ENCODE measurements at regions not wholly inside any gene's neighbourhood (a gene's known extent, or its start where the extent isn't known, plus 50 kb on each side); places are given as distances from the start of the nearest gene placed in this dataset. TPM values are rescaled to one million over a fixed set of nuclear protein-coding genes. Genes with fewer than 3 reads are reported as not detected.

GRCh38 chrX:140948827-140949226, 53.6 kb upstream of the SPANXB1 start:
- Histone ChIP-seq H2AFZ (no peak overlapping the region), H3K9me3 (ENCODE audit: insufficient read depth, low read depth) (no peaks in the 10 kb centered on the region), H3F3A (ENCODE audit: insufficient read depth, low read depth) (no peaks in the 10 kb centered on the region), H3K4me1 (replicated peaks; ENCODE audit: insufficient read depth) (no peaks in the 10 kb centered on the region), H3K4me2 (no peak overlapping the region), H4K20me1 (ENCODE audit: insufficient read depth) (no peaks in the 10 kb centered on the region), H3K27ac (no peak overlapping the region), H3K36me3 (ENCODE audit: low read depth) (no peaks in the 10 kb centered on the region), H3K4me3 (no peak overlapping the region), H3K9me2 (ENCODE audit: insufficient read depth) (no peaks in the 10 kb centered on the region), H3K79me2 (ENCODE audit: low read depth) (no peaks in the 10 kb centered on the region), H3K27me3 (ENCODE audit: insufficient read depth, low read depth) (peaks cover 12% of the 10 kb centered on the region; the same call in 1 of the 2 replicates)
- ChIA-PET POLR2A (ENCODE audit: unreplicated experiment) (no interaction called here), CTCF (no interaction called here)
- no TSS peak for BruUV-seq (replicated peaks)
- TF ChIP-seq EZH2 (IDR thresholded peaks at IDR 0.05; ENCODE audit: low read depth): no peak
- TF ChIP-seq, protein P1, sequence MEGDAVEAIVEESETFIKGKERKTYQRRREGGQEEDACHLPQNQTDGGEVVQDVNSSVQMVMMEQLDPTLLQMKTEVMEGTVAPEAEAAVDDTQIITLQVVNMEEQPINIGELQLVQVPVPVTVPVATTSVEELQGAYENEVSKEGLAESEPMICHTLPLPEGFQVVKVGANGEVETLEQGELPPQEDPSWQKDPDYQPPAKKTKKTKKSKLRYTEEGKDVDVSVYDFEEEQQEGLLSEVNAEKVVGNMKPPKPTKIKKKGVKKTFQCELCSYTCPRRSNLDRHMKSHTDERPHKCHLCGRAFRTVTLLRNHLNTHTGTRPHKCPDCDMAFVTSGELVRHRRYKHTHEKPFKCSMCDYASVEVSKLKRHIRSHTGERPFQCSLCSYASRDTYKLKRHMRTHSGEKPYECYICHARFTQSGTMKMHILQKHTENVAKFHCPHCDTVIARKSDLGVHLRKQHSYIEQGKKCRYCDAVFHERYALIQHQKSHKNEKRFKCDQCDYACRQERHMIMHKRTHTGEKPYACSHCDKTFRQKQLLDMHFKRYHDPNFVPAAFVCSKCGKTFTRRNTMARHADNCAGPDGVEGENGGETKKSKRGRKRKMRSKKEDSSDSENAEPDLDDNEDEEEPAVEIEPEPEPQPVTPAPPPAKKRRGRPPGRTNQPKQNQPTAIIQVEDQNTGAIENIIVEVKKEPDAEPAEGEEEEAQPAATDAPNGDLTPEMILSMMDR (conservative IDR thresholded peaks at IDR 0.05): no peak
- intact Hi-C loops (cut with micrococcal nuclease; ENCODE audit: unreplicated experiment): no loop called here
- DNase-seq: no peak

GRCh38 chrX:140949233-140949632, 53.2 kb upstream of the SPANXB1 start:
- H3K27ac ChIP-seq: no peak overlapping the region
- no peaks in the 10 kb centered on the region for H3K9me3 ChIP-seq (ENCODE audit: insufficient read depth, low read depth)
- no peak overlapping the region for H3K4me3 ChIP-seq
- intact Hi-C loops (cut with micrococcal nuclease; ENCODE audit: unreplicated experiment): no loop called here
- no peaks in the 10 kb centered on the region for H3K79me2 ChIP-seq (ENCODE audit: low read depth)
- H2AFZ ChIP-seq: no peak overlapping the region
- DNase-seq: no peak
- TF ChIP-seq EZH2 (IDR thresholded peaks at IDR 0.05; ENCODE audit: low read depth): no peak
- ChIA-PET CTCF (no interaction called here), POLR2A (ENCODE audit: unreplicated experiment) (no interaction called here)
- H3K27me3 ChIP-seq (ENCODE audit: insufficient read depth, low read depth): peaks cover 16% of the 10 kb centered on the region; the same call in 1 of the 2 replicates
- BruUV-seq (replicated peaks): no TSS peak
- no peaks in the 10 kb centered on the region for H3K9me2 ChIP-seq (ENCODE audit: insufficient read depth)
- no peak overlapping the region for H3K4me2 ChIP-seq
- no peaks in the 10 kb centered on the region for H3F3A ChIP-seq (ENCODE audit: insufficient read depth, low read depth)
- H3K4me1 ChIP-seq (replicated peaks; ENCODE audit: insufficient read depth): no peaks in the 10 kb centered on the region
- no peaks in the 10 kb centered on the region for H4K20me1 ChIP-seq (ENCODE audit: insufficient read depth)
- H3K36me3 ChIP-seq (ENCODE audit: low read depth): no peaks in the 10 kb centered on the region

Small RNA genes in the stretch of these regions (microRNA-seq; reads per million reads assigned to microRNA genes)
- gene MIR320D2 (ENCODE audit: borderline number of aligned reads, borderline replicate concordance): not detected

Measured in PC-9 (cell line).